CD4-positive, alpha-beta memory T cell (primary cell): ENCODE measurements at regions not wholly inside any gene's neighbourhood (a gene's known extent, or its start where the extent isn't known, plus 50 kb on each side); places are given as distances from the start of the nearest gene placed in this dataset.
A peak's percentile ranks its signal among the peaks of the same experiment; 100 is the strongest.
"Not testable (repeated sequence)": the region's sequence is repeated elsewhere in the genome, so short reads cannot be mapped to it uniquely, and the experiment has no call there.

Experiments
- CTCF ChIA-PET: fragments of 350-600 bp; sonication (Branson Sonifier 250); formaldehyde crosslinking; loops from one replicate; lab custom pipeline; 2021; ENCODE audit warnings: inconsistent platforms; ENCODE audit not compliant: partially characterized antibody; lab: Charles Lee
- POLR2A ChIA-PET: fragments of 350-600 bp; sonication (Branson Sonifier 250); formaldehyde crosslinking; loops from one replicate; lab custom pipeline; 2021; ENCODE audit not compliant: partially characterized antibody; lab: Charles Lee
- DNase-seq, 5 donors: peaks; one replicate each; pipeline versions ENCODE4 v3.0.0 to v3.0.0-alpha.2; 2020 to 2022; ENCODE audit warnings: mixed read lengths in 1 of 5
- H3K27ac ChIP-seq: one replicate; pipeline ENCODE4 v1.7.0; 2013; ENCODE audit warnings: low read depth, low read length
- H3K27me3 ChIP-seq: 2 replicates; pipeline ENCODE4 v1.7.0; 2013; ENCODE audit warnings: mild to moderate bottlenecking, low read length, moderate library complexity; ENCODE audit not compliant: insufficient read depth
- H3K36me3 ChIP-seq: 2 replicates; pipeline ENCODE4 v1.7.0; 2013; ENCODE audit warnings: mild to moderate bottlenecking, low read length, moderate library complexity; ENCODE audit not compliant: insufficient read depth
- H3K4me1 ChIP-seq: 2 replicates; pipeline ENCODE4 v1.7.0; 2013; ENCODE audit warnings: mild to moderate bottlenecking, low read length, moderate library complexity; ENCODE audit not compliant: insufficient read depth
- H3K4me3 ChIP-seq, 2 donors: one replicate each; pipeline ENCODE4 v1.7.0; 2013; ENCODE audit warnings: low read length in 2 of 2, mild to moderate bottlenecking in 1 of 2
- H3K9me3 ChIP-seq, 2 donors: one replicate each; pipeline ENCODE4 v1.7.0; 2013; ENCODE audit warnings: low read length in 2 of 2, control low read depth in 1 of 2; ENCODE audit not compliant: control insufficient read depth in 1 of 2
- H3K27ac Mint-ChIP-seq, 7 donors: one replicate each; pipeline ENCODE4 v1.8.0; 2020 to 2021; ENCODE audit warnings: mixed read lengths in 7 of 7, mild to moderate bottlenecking in 6 of 7, inconsistent platforms in 3 of 7, moderate library complexity in 3 of 7
- H3K27me3 Mint-ChIP-seq, 2 donors: one replicate each; pipeline ENCODE4 v1.8.0; 2020 to 2021; ENCODE audit warnings: mixed read lengths in 2 of 2
- H3K36me3 Mint-ChIP-seq, 2 donors: one replicate each; pipeline ENCODE4 v1.8.0; 2020 to 2021; ENCODE audit warnings: mixed read lengths in 2 of 2, inconsistent platforms in 1 of 2, mild to moderate bottlenecking in 1 of 2
- H3K4me1 Mint-ChIP-seq, 4 donors: one replicate each; pipeline ENCODE4 v1.8.0; 2020 to 2021; ENCODE audit warnings: mixed read lengths in 4 of 4, mild to moderate bottlenecking in 1 of 4
- H3K4me3 Mint-ChIP-seq, 8 donors: one replicate each; pipeline ENCODE4 v1.8.0; 2020 to 2021; ENCODE audit warnings: mixed read lengths in 8 of 8, mild to moderate bottlenecking in 7 of 8, moderate library complexity in 6 of 8, inconsistent platforms in 3 of 8
- H3K9me3 Mint-ChIP-seq, 8 donors: one replicate each; pipeline ENCODE4 v1.8.0; 2020 to 2021; ENCODE audit warnings: mixed read lengths in 8 of 8, mild to moderate bottlenecking in 5 of 8, inconsistent platforms in 3 of 8, moderate library complexity in 1 of 8
- intact Hi-C: fragments of 100-400 bp; cut with micrococcal nuclease; formaldehyde crosslinking; loops from one replicate; pipeline ENCODE4 v1.15.1; 2023

DNA sequence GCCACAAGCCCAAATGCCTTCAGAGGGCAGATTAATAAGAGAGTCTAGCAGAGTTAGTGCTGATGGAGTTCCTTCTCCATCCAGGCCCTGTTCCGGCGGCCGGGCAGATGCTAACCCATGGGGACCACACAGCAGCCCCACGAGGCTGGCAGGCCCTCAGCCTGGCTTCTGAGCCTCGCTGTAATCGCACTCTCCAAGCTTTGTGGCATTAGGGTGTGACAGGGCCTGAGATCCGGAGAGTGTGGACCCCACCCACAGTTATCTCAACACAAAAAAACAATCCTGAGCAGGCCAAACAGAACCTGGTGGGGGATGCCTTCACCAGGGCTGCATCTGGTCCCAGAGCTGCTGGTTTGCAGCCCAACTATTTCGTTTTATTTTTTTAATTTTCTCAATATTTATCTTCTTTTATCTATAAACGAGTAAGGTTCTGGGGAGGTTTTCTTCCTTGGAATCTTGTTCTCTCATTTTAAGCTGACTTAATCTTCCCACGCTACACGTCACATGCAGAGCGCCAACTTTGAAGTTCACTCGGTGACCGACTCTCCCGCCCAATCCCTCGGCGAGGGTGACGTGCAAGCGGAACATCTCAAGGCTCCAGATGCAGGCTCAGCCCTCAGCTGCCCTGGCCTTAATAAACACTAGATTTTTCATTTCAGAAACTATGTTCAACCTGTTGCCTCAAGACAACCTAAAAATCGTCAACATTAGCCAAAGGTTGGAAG lies 372.4 kb downstream of the BCL2L11 start:
- H3K27ac ChIP-seq: peak overlapping the region; percentile 4
- H3K36me3 Mint-ChIP-seq, H3K27me3 Mint-ChIP-seq, H3K27me3 ChIP-seq, H3K9me3 ChIP-seq, H3K36me3 ChIP-seq, intact Hi-C loops, H3K4me3 ChIP-seq, CTCF ChIA-PET, DNase-seq, POLR2A ChIA-PET, H3K9me3 Mint-ChIP-seq: not testable (repeated sequence)
- Mint-ChIP-seq H3K27ac (peak overlapping the region in 3 of 7 donors; percentile 30 to 63 (median 46)), H3K4me1 (peaks cover 4 to 14% (median 10%) of the 10 kb centered on the region in 4 donors), H3K4me3 (peak overlapping the region; percentile 59 to 80 (median 70))
- peaks cover 13% of the 10 kb centered on the region for H3K4me1 ChIP-seq

DNA sequence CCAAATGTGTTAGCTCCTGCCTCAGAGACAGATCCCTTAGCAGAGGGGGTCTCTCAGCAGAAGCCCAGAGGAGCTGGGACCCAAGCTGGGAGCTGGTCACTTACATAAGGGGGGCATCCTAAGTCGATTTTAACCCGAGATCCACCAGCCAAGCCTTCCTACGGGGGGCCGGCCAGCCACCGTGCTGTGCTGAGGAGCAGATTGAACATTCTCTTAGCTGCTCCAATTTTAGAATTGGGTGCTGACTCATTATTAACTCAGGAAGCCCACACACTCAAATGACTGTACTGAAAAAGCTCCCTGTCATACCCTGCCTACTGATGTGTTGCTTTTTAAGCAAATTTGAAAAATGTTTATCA lies 373.0 kb downstream of the BCL2L11 start:
- Mint-ChIP-seq H3K27ac (peak overlapping the region in 4 of 7 donors; percentile 37 to 68 (median 54)), H3K4me3 (peak overlapping the region; percentile 59 to 80 (median 70)), H3K4me1 (peaks cover 4 to 14% (median 10%) of the 10 kb centered on the region in 4 donors)
- H3K27ac ChIP-seq: peak overlapping the region; percentile 4
- H3K36me3 Mint-ChIP-seq, DNase-seq, H3K9me3 ChIP-seq, POLR2A ChIA-PET, H3K27me3 Mint-ChIP-seq, H3K9me3 Mint-ChIP-seq, H3K27me3 ChIP-seq, H3K36me3 ChIP-seq, CTCF ChIA-PET, intact Hi-C loops, H3K4me3 ChIP-seq: not testable (repeated sequence)
- H3K4me1 ChIP-seq: peaks cover 13% of the 10 kb centered on the region

DNA sequence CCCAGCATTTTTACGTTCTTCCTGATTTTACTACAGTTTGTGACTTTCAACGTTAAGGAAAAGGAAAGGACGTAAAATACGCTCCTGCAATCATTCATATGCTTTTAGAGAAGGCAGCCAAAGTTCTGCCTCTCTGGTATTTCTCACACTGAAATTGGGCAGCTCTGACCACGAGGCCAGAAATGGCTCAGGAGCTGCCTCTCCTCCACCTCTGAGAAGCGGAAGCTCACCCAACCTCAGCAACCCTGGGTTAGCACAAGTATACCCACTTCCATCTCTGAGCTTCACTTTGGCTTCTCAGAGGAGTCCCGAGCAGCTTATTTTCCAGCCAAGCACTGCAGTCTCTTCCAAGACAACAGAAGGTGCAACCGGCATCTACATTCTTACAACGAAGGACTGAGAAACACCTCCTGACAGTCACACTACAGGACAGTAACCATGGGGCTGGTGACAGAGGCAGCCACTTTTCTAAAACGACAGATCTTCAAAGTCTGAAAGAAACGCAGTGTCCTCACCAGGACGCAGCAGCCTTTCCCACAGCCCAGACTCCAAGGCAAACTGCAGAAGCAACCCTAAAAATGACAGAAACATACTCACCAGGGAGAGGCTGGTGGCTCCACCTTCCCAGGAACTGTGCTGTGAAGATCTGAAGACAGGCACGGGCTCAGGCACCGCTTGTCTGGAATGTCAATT lies 373.7 kb downstream of the BCL2L11 start:
- DNase-seq: peak in 2 of 5 donors; percentile 14 to 43
- Mint-ChIP-seq H3K4me1 (peaks cover 4 to 14% (median 10%) of the 10 kb centered on the region in 4 donors), H3K4me3 (peak overlapping the region; percentile 7 to 78 (median 64)), H3K27ac (peak overlapping the region in 2 of 7 donors; percentile 50 to 63)
- H3K36me3 Mint-ChIP-seq, intact Hi-C loops, H3K36me3 ChIP-seq, H3K27me3 Mint-ChIP-seq, H3K9me3 ChIP-seq, CTCF ChIA-PET, POLR2A ChIA-PET, H3K27me3 ChIP-seq, H3K9me3 Mint-ChIP-seq: not testable (repeated sequence)
- peaks cover 13% of the 10 kb centered on the region for H3K4me1 ChIP-seq
- H3K27ac ChIP-seq: peak overlapping the region; percentile 31
- peak overlapping the region in 1 of 2 donors; percentile 38 for H3K4me3 ChIP-seq

DNA sequence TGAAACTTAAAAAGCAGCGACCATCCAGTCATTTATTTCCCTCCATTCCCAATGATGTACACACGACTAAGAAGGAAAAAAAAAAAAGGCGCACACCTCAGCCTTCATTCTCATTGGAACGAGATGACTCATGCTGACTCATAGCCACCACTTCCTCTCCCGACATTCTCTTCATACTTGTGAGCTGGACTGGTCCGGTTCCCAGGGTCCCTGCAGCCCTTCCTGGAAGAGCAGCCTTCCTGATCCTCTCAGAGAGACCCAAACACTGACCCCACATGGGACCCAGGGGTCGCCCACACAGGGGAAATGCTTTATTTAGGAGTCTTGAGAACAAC lies 374.2 kb downstream of the BCL2L11 start:
- H3K9me3 ChIP-seq, H3K27ac ChIP-seq, DNase-seq, POLR2A ChIA-PET, H3K27me3 ChIP-seq, intact Hi-C loops, H3K4me3 ChIP-seq, H3K36me3 Mint-ChIP-seq, CTCF ChIA-PET, H3K36me3 ChIP-seq, H3K9me3 Mint-ChIP-seq, H3K27me3 Mint-ChIP-seq: not testable (repeated sequence)
- peaks cover 4 to 14% (median 10%) of the 10 kb centered on the region in 4 donors for H3K4me1 Mint-ChIP-seq
- H3K4me3 Mint-ChIP-seq: peak overlapping the region; percentile 7 to 78 (median 64)
- peak overlapping the region in 2 of 7 donors; percentile 50 to 60 for H3K27ac Mint-ChIP-seq
- peaks cover 13% of the 10 kb centered on the region for H3K4me1 ChIP-seq

DNA sequence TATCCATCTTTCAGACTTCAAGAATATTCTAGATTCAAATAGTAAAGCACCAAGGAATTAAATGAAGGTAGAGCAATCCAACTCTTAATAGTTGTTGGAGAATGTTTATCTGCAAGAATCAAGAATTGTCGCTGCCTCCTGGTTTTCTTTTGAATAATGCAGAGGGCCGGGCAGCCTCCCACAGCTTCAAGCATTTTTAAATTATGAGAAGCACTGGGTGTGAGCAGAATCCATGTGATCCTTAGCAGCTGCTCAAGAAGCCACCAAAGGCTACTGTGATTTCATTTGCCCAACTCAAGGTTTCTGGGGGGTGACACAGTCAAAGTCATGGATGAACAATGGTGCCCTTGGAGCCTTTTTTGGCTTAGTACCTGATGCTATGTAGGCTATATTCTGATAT lies 374.9 kb downstream of the BCL2L11 start:
- CTCF ChIA-PET, H3K9me3 Mint-ChIP-seq, intact Hi-C loops, DNase-seq, H3K27ac ChIP-seq, H3K27me3 ChIP-seq, H3K36me3 ChIP-seq, POLR2A ChIA-PET, H3K36me3 Mint-ChIP-seq, H3K9me3 ChIP-seq, H3K27ac Mint-ChIP-seq, H3K27me3 Mint-ChIP-seq, H3K4me3 ChIP-seq: not testable (repeated sequence)
- peaks cover 13% of the 10 kb centered on the region for H3K4me1 ChIP-seq
- Mint-ChIP-seq H3K4me1 (peaks cover 4 to 14% (median 10%) of the 10 kb centered on the region in 4 donors), H3K4me3 (peak overlapping the region in 1 of 8 donors; percentile 36)

DNA sequence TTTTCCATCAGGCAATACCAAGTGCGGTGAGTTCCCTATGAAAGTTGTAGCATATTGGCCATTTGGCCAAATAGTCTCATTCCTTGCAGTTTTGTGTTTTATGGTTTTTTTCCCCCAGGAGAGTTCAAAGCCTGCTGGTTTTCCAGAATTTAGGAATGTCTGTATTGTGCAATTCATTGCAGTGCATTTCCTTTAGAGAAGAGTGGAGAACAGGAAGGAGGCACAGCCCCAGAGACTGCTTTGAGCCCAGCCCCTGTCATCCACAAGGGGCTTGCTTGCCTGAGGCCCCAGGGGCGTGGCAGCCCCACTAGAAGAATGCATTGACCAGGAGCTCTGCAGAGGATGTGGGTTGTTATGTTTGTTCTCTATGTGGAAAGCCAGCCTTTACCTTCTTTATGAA lies 375.5 kb downstream of the BCL2L11 start:
- H3K27me3 Mint-ChIP-seq, H3K4me3 Mint-ChIP-seq, CTCF ChIA-PET, H3K4me3 ChIP-seq, H3K36me3 ChIP-seq, H3K9me3 Mint-ChIP-seq, H3K9me3 ChIP-seq, H3K27ac Mint-ChIP-seq, H3K27ac ChIP-seq, DNase-seq, H3K27me3 ChIP-seq, POLR2A ChIA-PET, intact Hi-C loops, H3K36me3 Mint-ChIP-seq: not testable (repeated sequence)
- H3K4me1 ChIP-seq: peaks cover 10% of the 10 kb centered on the region
- H3K4me1 Mint-ChIP-seq: peaks cover 3 to 14% (median 9%) of the 10 kb centered on the region in 4 donors

DNA sequence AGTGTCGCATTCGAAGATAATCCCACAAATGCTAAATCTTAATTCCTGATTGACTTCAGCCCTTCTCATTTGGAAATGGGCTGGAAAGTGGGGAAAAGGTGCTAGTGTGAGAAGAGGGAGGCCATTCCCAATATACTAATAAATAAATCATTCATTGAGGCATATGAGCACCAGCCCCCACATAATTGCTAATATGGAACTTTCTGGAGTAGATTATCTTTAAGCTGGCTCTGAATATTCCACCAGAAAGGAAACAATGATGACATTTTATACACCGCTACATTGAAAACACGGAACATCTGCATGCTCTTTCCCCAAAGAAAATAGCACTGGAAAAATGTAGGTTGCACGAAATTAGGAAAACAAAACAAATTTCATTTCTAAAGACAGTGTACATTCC lies 376.1 kb downstream of the BCL2L11 start:
- H3K36me3 Mint-ChIP-seq, H3K36me3 ChIP-seq, H3K27ac Mint-ChIP-seq, H3K4me1 Mint-ChIP-seq, DNase-seq, H3K4me3 Mint-ChIP-seq, H3K4me3 ChIP-seq, H3K27me3 ChIP-seq, H3K27ac ChIP-seq, H3K9me3 ChIP-seq, H3K9me3 Mint-ChIP-seq, CTCF ChIA-PET, POLR2A ChIA-PET, H3K27me3 Mint-ChIP-seq, intact Hi-C loops: not testable (repeated sequence)
- H3K4me1 ChIP-seq: peaks cover 10% of the 10 kb centered on the region
